Endothelial cell of umbilical vein (primary cell): ENCODE measurements at regions not wholly inside any gene's neighbourhood (a gene's known extent, or its start where the extent isn't known, plus 50 kb on each side); places are given as distances from the start of the nearest gene placed in this dataset.

Experiments
- BruUV-seq: library from RNA; stranded (reverse); fragments of 400-500 nt; replicated peaks from 2 replicates; lab custom pipeline; 2021; lab: Mats Ljungman, UMichigan
- CTCF ChIA-PET: fragments of 300-600, 350-600 bp; sonication (Branson Sonifier 250); formaldehyde crosslinking; loops from one replicate; lab custom pipeline; 2021; ENCODE audit warnings: antibody characterized with exemption, inconsistent platforms; lab: Charles Lee
- POLR2A ChIA-PET: fragments of 300-600, 350-600 bp; sonication (Branson Sonifier 250); formaldehyde crosslinking; loops from one replicate; lab custom pipeline; 2021; ENCODE audit warnings: antibody characterized with exemption, inconsistent platforms; lab: Charles Lee
- DNase-seq: peaks from one replicate; pipeline ENCODE4 v3.0.0-alpha.2; 2011; ENCODE audit warnings: low read depth, low spot score
- FAIRE-seq: peaks from 2 replicates; lab custom pipeline; 2011; peaks lifted over from hg19 to GRCh38; lab: Jason Lieb, UNC
- H2AFZ ChIP-seq: 2 replicates; pipeline ENCODE4 v1.6.0; 2012; ENCODE audit warnings: low read depth, low read length, control low read depth, inconsistent platforms
- H3K27ac ChIP-seq: 2 replicates; pipeline ENCODE4 v1.5.1; 2011; ENCODE audit warnings: low read depth, mild to moderate bottlenecking, control low read depth, low read length, moderate library complexity; ENCODE audit not compliant: insufficient read depth
- H3K27me3 ChIP-seq, 2 experiments: 2 replicates each; pipeline versions ENCODE4 v1.6.0 to v1.6.1; 2011; ENCODE audit warnings: low read length in 2 of 2, mixed read lengths in 1 of 2; ENCODE audit not compliant: control insufficient read depth in 2 of 2, insufficient read depth in 2 of 2
- H3K36me3 ChIP-seq, 2 experiments: 2 replicates in 1 of 2; 3 replicates in 1 of 2; pipeline ENCODE4 v1.5.1; 2011; ENCODE audit warnings: low read length in 2 of 2, mild to moderate bottlenecking in 1 of 2, moderate library complexity in 1 of 2; ENCODE audit not compliant: control insufficient read depth in 2 of 2, insufficient read depth in 2 of 2; ENCODE audit errors: extremely low read depth in 1 of 2
- H3K4me1 ChIP-seq: 3 replicates; pipeline ENCODE4 v1.5.1; 2011; ENCODE audit warnings: mild to moderate bottlenecking, low read length; ENCODE audit not compliant: control insufficient read depth, insufficient read depth; ENCODE audit errors: extremely low read depth
- H3K4me2 ChIP-seq: 2 replicates; pipeline ENCODE4 v1.6.1; 2011; ENCODE audit warnings: low read length, control low read depth, mixed read lengths; ENCODE audit not compliant: insufficient read depth
- H3K4me3 ChIP-seq, 3 experiments: fragments of 200-600 bp in 1 of 3; sonication (generic), shearing (Covaris generic) in 1 of 3; replicated peaks in 1 of 3; 2 replicates each; pipeline ENCODE4 v1.5.1; 2011 to 2016; ENCODE audit warnings: control low read depth in 3 of 3, low read length in 3 of 3, mild to moderate bottlenecking in 2 of 3, inconsistent platforms in 1 of 3, low read depth in 1 of 3, moderate library complexity in 1 of 3; ENCODE audit not compliant: insufficient read depth in 1 of 3
- H3K79me2 ChIP-seq: 2 replicates; pipeline ENCODE4 v1.6.0; 2012; ENCODE audit warnings: low read length, inconsistent platforms; ENCODE audit not compliant: control insufficient read depth, insufficient read depth
- H3K9ac ChIP-seq: replicated peaks from 2 replicates; pipeline ENCODE3; 2011; ENCODE audit warnings: low read length, control low read depth; ENCODE audit not compliant: insufficient read depth; ENCODE audit errors: extremely low read depth
- H3K9me1 ChIP-seq: replicated peaks from 3 replicates; pipeline ENCODE4 v1.6.0; 2011; ENCODE audit warnings: mild to moderate bottlenecking, low read length; ENCODE audit not compliant: control insufficient read depth, insufficient read depth; ENCODE audit errors: extremely low read depth
- H3K9me3 ChIP-seq: replicated peaks from 2 replicates; pipeline ENCODE4 v1.5.1; 2012; ENCODE audit warnings: low read length, inconsistent platforms; ENCODE audit not compliant: control insufficient read depth, insufficient read depth
- H4K20me1 ChIP-seq: replicated peaks from 2 replicates; pipeline ENCODE3; 2011; ENCODE audit warnings: mild to moderate bottlenecking, low read length; ENCODE audit not compliant: control insufficient read depth, insufficient read depth; ENCODE audit errors: extremely low read depth
- EZH2 ChIP-seq: IDR thresholded peaks from 2 replicates; pipeline ENCODE4 v1.6.1; 2012; ENCODE audit warnings: borderline replicate concordance, low read depth, mild to moderate bottlenecking, moderate library complexity, low read length, inconsistent platforms; ENCODE audit not compliant: severe bottlenecking
- FOS ChIP-seq: IDR thresholded peaks from 2 replicates; pipeline ENCODE4 v1.6.1; 2011; ENCODE audit warnings: mild to moderate bottlenecking, low read length, moderate library complexity, borderline replicate concordance; ENCODE audit not compliant: insufficient read depth
- GATA2 ChIP-seq: IDR thresholded peaks from 2 replicates; pipeline ENCODE4 v1.7.0; 2011; ENCODE audit warnings: low read depth, mild to moderate bottlenecking, moderate library complexity, mixed read lengths, low read length; ENCODE audit not compliant: insufficient read length, insufficient read depth
- JUN ChIP-seq: IDR thresholded peaks from 2 replicates; pipeline ENCODE4 v1.6.1; 2011; ENCODE audit warnings: borderline replicate concordance, low read depth; ENCODE audit not compliant: insufficient read length, insufficient read depth
- MYC ChIP-seq: IDR thresholded peaks from one replicate; pipeline ENCODE4 v1.6.1; 2011; ENCODE audit warnings: mild to moderate bottlenecking, low read depth, low read length
- POLR2A ChIP-seq: IDR thresholded peaks from 2 replicates; pipeline ENCODE4 v1.6.1; 2012; ENCODE audit warnings: low read depth, mild to moderate bottlenecking, control low read depth, low read length
- POLR2AphosphoS5 ChIP-seq: IDR thresholded peaks from 2 replicates; pipeline ENCODE4 v1.6.1; 2012; ENCODE audit warnings: low read depth, mild to moderate bottlenecking, control low read depth, low read length, moderate library complexity; ENCODE audit not compliant: insufficient read depth
- dilution Hi-C: fragments of 300-500 bp; cut with MboI; formaldehyde crosslinking; loops from one replicate; pipeline ENCODE4 v1.15.0; 2019; ENCODE audit warnings: low sequenced_read_pairs; ENCODE audit not compliant: extremely low pct_ligation_motif_present
- intact Hi-C: fragments of 100-400 bp; cut with micrococcal nuclease; formaldehyde crosslinking; loops from one replicate; pipeline ENCODE4 v1.10.0; 2022
- TF ChIP-seq, protein P1 (sequence below), 2 donors: IDR thresholded peaks; 1 replicate in 1 of 2; 2 replicates in 1 of 2; pipeline ENCODE4 v1.5.1; 2011; ENCODE audit warnings: low read length in 2 of 2, mild to moderate bottlenecking in 2 of 2, moderate library complexity in 2 of 2, control low read depth in 1 of 2, inconsistent platforms in 1 of 2, low read depth in 1 of 2; ENCODE audit not compliant: insufficient read depth in 1 of 2; ENCODE audit errors: extremely low read depth in 1 of 2
- TF ChIP-seq, protein P2 (sequence below): IDR thresholded peaks from 2 replicates; pipeline ENCODE4 v1.6.1; 2011; ENCODE audit not compliant: insufficient read depth, insufficient read length

DNA sequence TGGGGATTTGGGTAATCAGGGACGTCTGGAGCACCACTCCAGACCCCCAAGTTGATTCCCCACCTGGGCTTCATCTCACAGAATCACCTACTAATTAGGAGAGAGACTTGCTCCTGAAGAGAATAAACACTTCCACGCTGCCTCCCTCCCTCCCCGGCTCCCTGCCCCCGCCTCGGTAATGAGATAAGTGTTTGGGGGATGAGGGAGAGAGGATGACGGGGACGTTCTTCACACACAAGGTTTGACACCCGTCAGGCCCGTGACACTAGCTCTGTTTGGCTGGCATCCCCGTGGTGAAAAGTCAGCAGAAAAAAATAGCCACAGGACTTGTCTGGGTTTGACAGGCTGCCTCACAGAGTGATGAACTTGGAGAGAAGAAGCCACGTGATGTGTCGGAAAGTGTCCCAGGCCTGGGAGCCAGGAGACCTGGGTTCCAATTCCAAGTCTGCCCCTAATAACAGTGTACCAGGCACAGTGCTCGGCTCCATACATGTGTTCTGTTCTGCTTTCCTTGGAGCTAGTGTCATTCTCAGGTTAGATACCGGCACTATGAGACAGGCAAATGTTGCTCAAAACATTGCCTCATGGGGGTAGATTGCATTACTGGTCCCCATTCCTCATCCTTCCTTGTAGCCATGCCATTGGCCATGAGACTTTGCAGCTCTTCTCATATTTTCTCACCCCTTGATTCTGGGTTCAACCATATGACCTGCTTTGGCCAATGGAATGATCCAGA, 578.0 kb downstream of the BCOR start:
- Histone ChIP-seq H3K4me3 (no peak overlapping the region), H3K4me1 (no peaks in the 10 kb centered on the region), H2AFZ (no peak overlapping the region), H3K9me1 (no peaks in the 10 kb centered on the region), H3K79me2 (no peaks in the 10 kb centered on the region), H3K9me3 (no peaks in the 10 kb centered on the region), H3K27ac (no peak overlapping the region), H3K4me2 (no peak overlapping the region), H4K20me1 (no peaks in the 10 kb centered on the region), H3K36me3 (no peaks in the 10 kb centered on the region), H3K27me3 (peaks cover 4 to 13% of the 10 kb centered on the region in 2 experiments), H3K9ac (no peak overlapping the region)
- TF ChIP-seq, protein P1, sequence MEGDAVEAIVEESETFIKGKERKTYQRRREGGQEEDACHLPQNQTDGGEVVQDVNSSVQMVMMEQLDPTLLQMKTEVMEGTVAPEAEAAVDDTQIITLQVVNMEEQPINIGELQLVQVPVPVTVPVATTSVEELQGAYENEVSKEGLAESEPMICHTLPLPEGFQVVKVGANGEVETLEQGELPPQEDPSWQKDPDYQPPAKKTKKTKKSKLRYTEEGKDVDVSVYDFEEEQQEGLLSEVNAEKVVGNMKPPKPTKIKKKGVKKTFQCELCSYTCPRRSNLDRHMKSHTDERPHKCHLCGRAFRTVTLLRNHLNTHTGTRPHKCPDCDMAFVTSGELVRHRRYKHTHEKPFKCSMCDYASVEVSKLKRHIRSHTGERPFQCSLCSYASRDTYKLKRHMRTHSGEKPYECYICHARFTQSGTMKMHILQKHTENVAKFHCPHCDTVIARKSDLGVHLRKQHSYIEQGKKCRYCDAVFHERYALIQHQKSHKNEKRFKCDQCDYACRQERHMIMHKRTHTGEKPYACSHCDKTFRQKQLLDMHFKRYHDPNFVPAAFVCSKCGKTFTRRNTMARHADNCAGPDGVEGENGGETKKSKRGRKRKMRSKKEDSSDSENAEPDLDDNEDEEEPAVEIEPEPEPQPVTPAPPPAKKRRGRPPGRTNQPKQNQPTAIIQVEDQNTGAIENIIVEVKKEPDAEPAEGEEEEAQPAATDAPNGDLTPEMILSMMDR (IDR thresholded peaks at IDR 0.05; ENCODE audit: extremely low read depth in 1 of 2, insufficient read depth in 1 of 2, low read depth in 1 of 2, low read length in 2 of 2), result no peak
- no peak for TF ChIP-seq POLR2A
- TF ChIP-seq POLR2AphosphoS5, result no peak
- TF ChIP-seq MYC, result no peak
- TF ChIP-seq GATA2, result no peak
- TF ChIP-seq, protein P2, sequence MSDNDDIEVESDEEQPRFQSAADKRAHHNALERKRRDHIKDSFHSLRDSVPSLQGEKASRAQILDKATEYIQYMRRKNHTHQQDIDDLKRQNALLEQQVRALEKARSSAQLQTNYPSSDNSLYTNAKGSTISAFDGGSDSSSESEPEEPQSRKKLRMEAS, result no peak
- TF ChIP-seq EZH2, result no peak
- TF ChIP-seq JUN, result no peak
- no peak for TF ChIP-seq FOS
- CTCF ChIA-PET, result no interaction called here
- FAIRE-seq (no peak), DNase-seq (no peak)
- dilution Hi-C loops (no loop called here), intact Hi-C loops (no loop called here)
- POLR2A ChIA-PET, result no interaction called here
- BruUV-seq, result no TSS peak
